HCT116 (cell line): ENCODE measurements at regions not wholly inside any gene's neighbourhood (a gene's known extent, or its start where the extent isn't known, plus 50 kb on each side); places are given as distances from the start of the nearest gene placed in this dataset.

Experiments
- ATAC-seq: fragments of 200-7000 bp; cut with Tn5 transposase; 2 replicates; pipeline ENCODE4 v1.9.1; 2020; ENCODE audit warnings: mild to moderate bottlenecking, moderate library complexity
- BruUV-seq: library from RNA; stranded (reverse); fragments of 400-500 nt; replicated peaks from 2 replicates; lab custom pipeline; 2021; lab: Mats Ljungman, UMichigan
- CTCF ChIA-PET: fragments of 300-600 bp; sonication (Branson Sonifier 250); formaldehyde crosslinking; loops from one replicate; lab custom pipeline; 2021; ENCODE audit warnings: antibody characterized with exemption; lab: Charles Lee
- POLR2A ChIA-PET: fragments of 300-600, 350-600 bp; sonication (Branson Sonifier 250); formaldehyde crosslinking; loops from one replicate; lab custom pipeline; 2021; ENCODE audit warnings: antibody characterized with exemption; lab: Charles Lee
- RAD21 ChIA-PET, 2 experiments: fragments of 300-600 bp; sonication (Branson Sonifier 250); formaldehyde crosslinking; loops; one replicate each; lab custom pipeline; 2023; ENCODE audit warnings: low total read pairs in 2 of 2; ENCODE audit not compliant: uncharacterized antibody in 2 of 2, unreplicated experiment in 2 of 2, low non-redundant PET in 1 of 2; lab: Charles Lee
- DNase-seq: peaks from one replicate; pipeline ENCODE4 v3.0.0-alpha.2; 2010; ENCODE audit warnings: low read depth, low spot score
- H2AFZ ChIP-seq: fragments of 200-600 bp; shearing (Covaris generic), sonication (generic); 2 replicates; pipeline ENCODE4 v1.6.1; 2017; ENCODE audit warnings: low read depth, mixed run types, mixed read lengths, antibody characterized with exemption, low read length; ENCODE audit not compliant: poor library complexity, severe bottlenecking
- H3K27ac ChIP-seq: 2 replicates; pipeline ENCODE4 v1.5.1; 2012; ENCODE audit warnings: low read depth, low read length
- H3K27me3 ChIP-seq: fragments of 200-600 bp; sonication (generic); 2 replicates; pipeline ENCODE4 v1.6.1; 2016; ENCODE audit warnings: mixed run types, low read length, mixed read lengths; ENCODE audit not compliant: insufficient read depth
- H3K36me3 ChIP-seq, 2 experiments: fragments of 200-500 bp in 1 of 2; fragments of 200-600 bp in 1 of 2; sonication (Bioruptor generic) in 1 of 2; sonication (generic) in 1 of 2; 2 replicates each; pipeline versions ENCODE4 v1.5.1 to v1.6.1; 2014 to 2016; ENCODE audit warnings: low read length in 2 of 2, inconsistent platforms in 1 of 2, mixed read lengths in 1 of 2, mixed run types in 1 of 2; ENCODE audit not compliant: insufficient read depth in 2 of 2, control insufficient read depth in 1 of 2
- H3K4me1 ChIP-seq, 2 experiments: fragments of 200-600 bp in 1 of 2; sonication (generic) in 1 of 2; 2 replicates each; pipeline versions ENCODE4 v1.5.1 to v1.6.1; 2012 to 2017; ENCODE audit warnings: low read length in 2 of 2, inconsistent platforms in 1 of 2, mild to moderate bottlenecking in 1 of 2, mixed read lengths in 1 of 2, mixed run types in 1 of 2, moderate library complexity in 1 of 2; ENCODE audit not compliant: insufficient read depth in 2 of 2, control insufficient read depth in 1 of 2
- H3K4me2 ChIP-seq: fragments of 200-600 bp; sonication (generic); 2 replicates; pipeline ENCODE4 v1.6.1; 2017; ENCODE audit warnings: mixed run types, low read length, mixed read lengths
- H3K4me3 ChIP-seq, 2 experiments: fragments of 200-600 bp in 1 of 2; sonication (generic) in 1 of 2; replicated peaks in 1 of 2; 2 replicates each; pipeline ENCODE4 v1.5.1; 2011 to 2016; ENCODE audit warnings: low read length in 2 of 2, control low read depth in 1 of 2, low read depth in 1 of 2, mild to moderate bottlenecking in 1 of 2, mixed read lengths in 1 of 2, mixed run types in 1 of 2
- H3K79me2 ChIP-seq: fragments of 200-600 bp; sonication (generic); 2 replicates; pipeline ENCODE4 v1.6.1; 2017; ENCODE audit warnings: mild to moderate bottlenecking, mixed run types, low read length, moderate library complexity, mixed read lengths; ENCODE audit not compliant: insufficient read depth
- H3K9ac ChIP-seq: fragments of 200-600 bp; sonication (generic); 2 replicates; pipeline ENCODE4 v1.6.1; 2016; ENCODE audit warnings: low read length, mixed read lengths
- H3K9me2 ChIP-seq: fragments of 200-600 bp; sonication (generic), shearing (Covaris generic); 2 replicates; pipeline ENCODE4 v1.6.1; 2017; ENCODE audit warnings: mixed run types, mild to moderate bottlenecking, moderate library complexity; ENCODE audit not compliant: insufficient read depth
- H3K9me3 ChIP-seq, 2 experiments: fragments of 200-500 bp in 1 of 2; fragments of 200-600 bp in 1 of 2; sonication (Bioruptor generic) in 1 of 2; sonication (generic) in 1 of 2; 2 replicates each; pipeline ENCODE4 v1.6.1; 2014 to 2017; ENCODE audit warnings: low read length in 2 of 2, mixed read lengths in 2 of 2, inconsistent platforms in 1 of 2, low read depth in 1 of 2, mild to moderate bottlenecking in 1 of 2, mixed run types in 1 of 2, moderate library complexity in 1 of 2; ENCODE audit not compliant: control insufficient read depth in 1 of 2, insufficient read depth in 1 of 2
- H4K20me1 ChIP-seq: fragments of 200-600 bp; sonication (generic), shearing (Covaris generic); 2 replicates; pipeline ENCODE4 v1.6.1; 2017; ENCODE audit warnings: mixed run types, mild to moderate bottlenecking, moderate library complexity; ENCODE audit not compliant: insufficient read depth
- CBX3 ChIP-seq: IDR thresholded peaks from 2 replicates; pipeline ENCODE4 v1.6.1; 2012; ENCODE audit warnings: low read depth
- CEBPB ChIP-seq: IDR thresholded peaks from 2 replicates; pipeline ENCODE4 v1.6.1; 2012; ENCODE audit warnings: low read depth
- ELF1 ChIP-seq: IDR thresholded peaks from 2 replicates; pipeline ENCODE4 v1.6.1; 2012; ENCODE audit warnings: low read depth, borderline replicate concordance
- EZH2 ChIP-seq: fragments of 200-600 bp; sonication (generic); IDR thresholded peaks from 2 replicates; pipeline ENCODE4 v1.6.1; 2017; ENCODE audit warnings: antibody characterized with exemption, mixed run types
- FOSL1 ChIP-seq: IDR thresholded peaks from 2 replicates; pipeline ENCODE4 v1.6.1; 2012; ENCODE audit warnings: low read depth
- JUND ChIP-seq: IDR thresholded peaks from 2 replicates; pipeline ENCODE4 v1.6.1; 2012
- POLR2A ChIP-seq: IDR thresholded peaks from 2 replicates; pipeline ENCODE4 v1.7.0; 2011; ENCODE audit warnings: borderline replicate concordance; ENCODE audit not compliant: insufficient read depth, insufficient read length; ENCODE audit errors: extremely low read depth
- POLR2AphosphoS5 ChIP-seq: IDR thresholded peaks from 2 replicates; pipeline ENCODE4 v1.6.1; 2011; ENCODE audit warnings: mild to moderate bottlenecking, low read depth, low read length, moderate library complexity
- RAD21 ChIP-seq: IDR thresholded peaks from 2 replicates; pipeline ENCODE4 v1.6.1; 2012; ENCODE audit warnings: low read depth, mild to moderate bottlenecking
- SP1 ChIP-seq: IDR thresholded peaks from 2 replicates; pipeline ENCODE4 v1.6.1; 2012; ENCODE audit warnings: low read depth
- SRF ChIP-seq: IDR thresholded peaks from 2 replicates; pipeline ENCODE4 v1.6.1; 2012; ENCODE audit warnings: low read depth
- TCF7L2 ChIP-seq: IDR thresholded peaks from 2 replicates; pipeline ENCODE4 v1.7.0; 2011; ENCODE audit warnings: borderline replicate concordance, inconsistent platforms; ENCODE audit not compliant: insufficient read depth, insufficient read length; ENCODE audit errors: extremely low read depth
- ZFX ChIP-seq: fragments of 450-650 bp; IDR thresholded peaks from 2 replicates; pipeline ENCODE4 v1.6.1; 2017
- ZNF274 ChIP-seq: fragments of 200-500 bp; sonication (Bioruptor generic); IDR thresholded peaks from 2 replicates; pipeline ENCODE4 v1.6.1; 2014; ENCODE audit warnings: mild to moderate bottlenecking, low read depth, low read length, inconsistent platforms
- intact Hi-C: fragments of 100-400 bp; cut with micrococcal nuclease; formaldehyde crosslinking; loops from 2 replicates; pipeline ENCODE4 v1.10.0; 2022
- TF ChIP-seq, protein P1 (sequence below): IDR thresholded peaks from 2 replicates; pipeline ENCODE4 v1.6.1; 2012; ENCODE audit warnings: low read depth
- TF ChIP-seq, protein P2 (sequence below): IDR thresholded peaks from 2 replicates; pipeline ENCODE4 v1.6.1; 2012
- TF ChIP-seq, protein P3 (sequence below): IDR thresholded peaks from 2 replicates; pipeline ENCODE4 v1.6.1; 2012

DNA sequence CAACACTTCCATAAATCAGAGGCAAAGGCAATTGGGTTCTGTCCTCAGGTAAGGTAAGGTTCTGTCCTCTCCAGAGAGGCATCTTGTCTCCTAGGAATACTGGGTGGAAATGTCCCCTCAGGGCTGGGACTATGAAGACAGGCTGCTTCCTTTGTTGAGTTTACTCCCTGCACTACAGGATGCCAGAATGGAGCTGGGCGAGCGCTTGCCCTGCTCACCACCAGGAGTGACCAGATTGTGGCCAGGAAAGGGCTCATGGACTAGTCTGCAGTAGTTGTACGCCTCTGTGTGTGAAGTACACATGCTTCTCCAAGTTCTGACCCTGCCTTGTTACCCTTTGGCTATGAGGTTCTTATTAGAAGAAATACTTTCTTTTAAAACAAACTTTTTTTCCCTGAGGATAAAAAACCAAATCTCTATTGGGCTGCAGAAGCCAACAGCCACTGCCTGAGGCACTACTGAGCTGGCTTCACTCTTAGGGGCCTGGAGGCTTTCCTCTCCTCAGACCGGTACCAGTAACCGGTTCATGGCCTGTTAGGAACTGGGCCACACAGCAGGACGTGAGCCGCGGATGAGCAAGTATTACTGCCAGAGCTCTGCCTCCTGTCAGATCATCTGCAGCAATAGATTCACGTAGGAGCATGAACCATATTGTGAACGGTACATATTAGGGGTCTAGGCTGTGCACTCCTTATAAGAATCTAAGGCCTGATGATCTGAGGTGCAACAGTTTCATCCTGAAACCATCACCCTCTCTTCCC, 83.2 kb downstream of the DHRS2 start (continued):
- TF ChIP-seq, protein P1, sequence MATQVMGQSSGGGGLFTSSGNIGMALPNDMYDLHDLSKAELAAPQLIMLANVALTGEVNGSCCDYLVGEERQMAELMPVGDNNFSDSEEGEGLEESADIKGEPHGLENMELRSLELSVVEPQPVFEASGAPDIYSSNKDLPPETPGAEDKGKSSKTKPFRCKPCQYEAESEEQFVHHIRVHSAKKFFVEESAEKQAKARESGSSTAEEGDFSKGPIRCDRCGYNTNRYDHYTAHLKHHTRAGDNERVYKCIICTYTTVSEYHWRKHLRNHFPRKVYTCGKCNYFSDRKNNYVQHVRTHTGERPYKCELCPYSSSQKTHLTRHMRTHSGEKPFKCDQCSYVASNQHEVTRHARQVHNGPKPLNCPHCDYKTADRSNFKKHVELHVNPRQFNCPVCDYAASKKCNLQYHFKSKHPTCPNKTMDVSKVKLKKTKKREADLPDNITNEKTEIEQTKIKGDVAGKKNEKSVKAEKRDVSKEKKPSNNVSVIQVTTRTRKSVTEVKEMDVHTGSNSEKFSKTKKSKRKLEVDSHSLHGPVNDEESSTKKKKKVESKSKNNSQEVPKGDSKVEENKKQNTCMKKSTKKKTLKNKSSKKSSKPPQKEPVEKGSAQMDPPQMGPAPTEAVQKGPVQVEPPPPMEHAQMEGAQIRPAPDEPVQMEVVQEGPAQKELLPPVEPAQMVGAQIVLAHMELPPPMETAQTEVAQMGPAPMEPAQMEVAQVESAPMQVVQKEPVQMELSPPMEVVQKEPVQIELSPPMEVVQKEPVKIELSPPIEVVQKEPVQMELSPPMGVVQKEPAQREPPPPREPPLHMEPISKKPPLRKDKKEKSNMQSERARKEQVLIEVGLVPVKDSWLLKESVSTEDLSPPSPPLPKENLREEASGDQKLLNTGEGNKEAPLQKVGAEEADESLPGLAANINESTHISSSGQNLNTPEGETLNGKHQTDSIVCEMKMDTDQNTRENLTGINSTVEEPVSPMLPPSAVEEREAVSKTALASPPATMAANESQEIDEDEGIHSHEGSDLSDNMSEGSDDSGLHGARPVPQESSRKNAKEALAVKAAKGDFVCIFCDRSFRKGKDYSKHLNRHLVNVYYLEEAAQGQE: no peak
- no peak for TF ChIP-seq POLR2A
- TF ChIP-seq RAD21: no peak

DNA sequence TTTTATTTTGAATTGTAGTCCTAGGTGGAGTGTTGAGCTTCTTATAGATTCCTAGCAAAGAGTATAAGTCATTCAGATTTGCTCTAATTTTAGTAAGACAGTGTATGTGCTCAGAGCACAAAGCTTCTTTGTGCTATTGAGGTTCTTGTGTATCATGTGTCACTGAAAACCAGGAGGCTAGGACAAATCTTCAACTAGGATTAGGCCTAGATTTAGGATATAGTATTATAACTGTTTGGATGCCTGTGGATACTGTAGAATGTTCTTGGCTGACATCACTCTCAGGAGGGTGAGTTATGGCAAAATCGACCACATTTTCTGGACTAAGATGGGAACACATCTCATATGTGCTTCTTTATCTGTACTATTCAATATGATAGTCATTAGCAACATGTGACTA, 86.5 kb downstream of the DHRS2 start:
- 0 out of 2 replicates have a peak, but pooled peaks cover 5% of the 10 kb centered on the region for H3K9me2 ChIP-seq
- CTCF ChIA-PET: no interaction called here
- peaks cover 0 to 1% of the 10 kb centered on the region in 2 experiments; a peak in 1 of 4 replicates for H3K4me1 ChIP-seq
- intact Hi-C loops: no loop called here
- H3K27ac ChIP-seq: no peak overlapping the region
- no peaks in the 10 kb centered on the region for H3K27me3 ChIP-seq
- no peaks in the 10 kb centered on the region for H3K9me3 ChIP-seq
- BruUV-seq: no TSS peak
- no peaks in the 10 kb centered on the region for H3K36me3 ChIP-seq
- no peak overlapping the region for H3K4me3 ChIP-seq
- TF ChIP-seq TCF7L2 (no peak), FOSL1 (no peak), CEBPB (no peak), ZNF274 (no peak), ELF1 (no peak), EZH2 (no peak), RAD21 (no peak), JUND (no peak), SP1 (no peak), SRF (no peak), CBX3 (no peak), POLR2AphosphoS5 (no peak), ZFX (no peak)
- TF ChIP-seq, protein P2, sequence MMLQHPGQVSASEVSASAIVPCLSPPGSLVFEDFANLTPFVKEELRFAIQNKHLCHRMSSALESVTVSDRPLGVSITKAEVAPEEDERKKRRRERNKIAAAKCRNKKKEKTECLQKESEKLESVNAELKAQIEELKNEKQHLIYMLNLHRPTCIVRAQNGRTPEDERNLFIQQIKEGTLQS: no peak
- TF ChIP-seq, protein P3, sequence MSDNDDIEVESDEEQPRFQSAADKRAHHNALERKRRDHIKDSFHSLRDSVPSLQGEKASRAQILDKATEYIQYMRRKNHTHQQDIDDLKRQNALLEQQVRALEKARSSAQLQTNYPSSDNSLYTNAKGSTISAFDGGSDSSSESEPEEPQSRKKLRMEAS: no peak
- TF ChIP-seq, protein P1: no peak
- H3K4me2 ChIP-seq: no peak overlapping the region
- H4K20me1 ChIP-seq: no peaks in the 10 kb centered on the region
- RAD21 ChIA-PET: no interaction called here
- no peak overlapping the region for H2AFZ ChIP-seq
- POLR2A ChIA-PET: no interaction called here
- no peak overlapping the region for H3K9ac ChIP-seq
- ATAC-seq (no peak), DNase-seq (no peak)
- no peaks in the 10 kb centered on the region for H3K79me2 ChIP-seq
